Suprapubic skin (tissue), 4 donors: ENCODE measurements at regions not wholly inside any gene's neighbourhood (a gene's known extent, or its start where the extent isn't known, plus 50 kb on each side); places are given as distances from the start of the nearest gene placed in this dataset.

Experiments used
- DNase-seq, 2 donors: peaks; one replicate each; pipeline ENCODE4 v3.0.0-alpha.2; 2019; ENCODE audit warnings: low spot score in 2 of 2
- H3K27ac ChIP-seq: fragments of 200-600 bp; sonication (generic); one replicate; pipeline ENCODE4 v1.5.1; 2019
- H3K27me3 ChIP-seq: fragments of 200-600 bp; sonication (generic); one replicate; pipeline ENCODE4 v1.5.1; 2019
- H3K36me3 ChIP-seq: fragments of 200-600 bp; sonication (generic); one replicate; pipeline ENCODE4 v1.5.1; 2019
- H3K4me1 ChIP-seq: fragments of 200-600 bp; sonication (generic); one replicate; pipeline ENCODE4 v1.5.1; 2019
- H3K4me3 ChIP-seq: fragments of 200-600 bp; sonication (generic); one replicate; pipeline ENCODE4 v1.5.1; 2019; ENCODE audit warnings: mild to moderate bottlenecking
- H3K9me3 ChIP-seq: fragments of 200-600 bp; sonication (generic); one replicate; pipeline ENCODE4 v1.5.1; 2019
- EP300 ChIP-seq: sonication (generic); formaldehyde crosslinking; IDR thresholded peaks from one replicate; pipeline ENCODE4 v1.6.1; 2017; ENCODE audit warnings: antibody characterized with exemption
- POLR2A ChIP-seq, 2 donors: fragments of 450-650 bp; IDR thresholded peaks; one replicate each; pipeline ENCODE4 v1.6.1; 2017; ENCODE audit warnings: antibody characterized with exemption in 2 of 2, mild to moderate bottlenecking in 2 of 2, moderate library complexity in 2 of 2
- POLR2AphosphoS5 ChIP-seq, 3 donors: sonication (generic); formaldehyde crosslinking; IDR thresholded peaks; one replicate each; pipeline ENCODE4 v1.6.1; 2017; ENCODE audit warnings: antibody characterized with exemption in 3 of 3
- WGBS: methylation state at CpG from one replicate; pipeline ENCODE4 v1.1.5; 2018; 5-methylcytosine and 5-hydroxymethylcytosine counted together
- TF ChIP-seq, protein P1 (sequence below), 2 donors: fragments of 200-600 bp in 1 of 2; fragments of 450-650 bp in 1 of 2; sonication (generic) in 1 of 2; IDR thresholded peaks; one replicate each; pipeline ENCODE4 v1.5.1; 2016 to 2019; ENCODE audit warnings: antibody characterized with exemption in 2 of 2, mild to moderate bottlenecking in 1 of 2, moderate library complexity in 1 of 2

DNA sequence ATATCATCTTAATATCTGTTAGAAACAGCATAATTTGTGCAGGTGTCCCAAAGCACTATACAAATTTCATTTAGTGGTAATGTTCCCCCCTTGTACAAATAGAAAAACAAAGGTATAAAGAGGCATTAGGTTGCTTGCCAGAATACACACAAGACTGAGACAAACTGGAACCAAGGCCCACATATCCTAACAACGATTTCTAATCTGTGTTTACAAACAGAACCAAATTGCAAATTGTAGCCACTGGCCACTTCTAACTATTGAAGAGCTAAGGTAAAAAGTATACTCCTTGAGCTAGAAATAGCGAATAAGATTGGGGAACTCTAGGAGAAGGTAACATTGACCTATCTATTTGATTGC, 526.1 kb downstream of the KLF12 start:
- Histone ChIP-seq H3K4me1 (peaks cover 16% of the 10 kb centered on the region), H3K4me3 (no peak overlapping the region), H3K9me3 (no peaks in the 10 kb centered on the region), H3K27me3 (no peaks in the 10 kb centered on the region), H3K27ac (peak overlapping the region; percentile 26), H3K36me3 (no peaks in the 10 kb centered on the region)
- no peak for DNase-seq
- WGBS = 53% methylated on average over 2 of the region's 2 CpGs
- TF ChIP-seq POLR2AphosphoS5 (IDR thresholded peaks at IDR 0.05) = no peak
- TF ChIP-seq EP300 = no peak
- TF ChIP-seq, protein P1, sequence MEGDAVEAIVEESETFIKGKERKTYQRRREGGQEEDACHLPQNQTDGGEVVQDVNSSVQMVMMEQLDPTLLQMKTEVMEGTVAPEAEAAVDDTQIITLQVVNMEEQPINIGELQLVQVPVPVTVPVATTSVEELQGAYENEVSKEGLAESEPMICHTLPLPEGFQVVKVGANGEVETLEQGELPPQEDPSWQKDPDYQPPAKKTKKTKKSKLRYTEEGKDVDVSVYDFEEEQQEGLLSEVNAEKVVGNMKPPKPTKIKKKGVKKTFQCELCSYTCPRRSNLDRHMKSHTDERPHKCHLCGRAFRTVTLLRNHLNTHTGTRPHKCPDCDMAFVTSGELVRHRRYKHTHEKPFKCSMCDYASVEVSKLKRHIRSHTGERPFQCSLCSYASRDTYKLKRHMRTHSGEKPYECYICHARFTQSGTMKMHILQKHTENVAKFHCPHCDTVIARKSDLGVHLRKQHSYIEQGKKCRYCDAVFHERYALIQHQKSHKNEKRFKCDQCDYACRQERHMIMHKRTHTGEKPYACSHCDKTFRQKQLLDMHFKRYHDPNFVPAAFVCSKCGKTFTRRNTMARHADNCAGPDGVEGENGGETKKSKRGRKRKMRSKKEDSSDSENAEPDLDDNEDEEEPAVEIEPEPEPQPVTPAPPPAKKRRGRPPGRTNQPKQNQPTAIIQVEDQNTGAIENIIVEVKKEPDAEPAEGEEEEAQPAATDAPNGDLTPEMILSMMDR (IDR thresholded peaks at IDR 0.05) = no peak
- TF ChIP-seq POLR2A (IDR thresholded peaks at IDR 0.05) = no peak

DNA sequence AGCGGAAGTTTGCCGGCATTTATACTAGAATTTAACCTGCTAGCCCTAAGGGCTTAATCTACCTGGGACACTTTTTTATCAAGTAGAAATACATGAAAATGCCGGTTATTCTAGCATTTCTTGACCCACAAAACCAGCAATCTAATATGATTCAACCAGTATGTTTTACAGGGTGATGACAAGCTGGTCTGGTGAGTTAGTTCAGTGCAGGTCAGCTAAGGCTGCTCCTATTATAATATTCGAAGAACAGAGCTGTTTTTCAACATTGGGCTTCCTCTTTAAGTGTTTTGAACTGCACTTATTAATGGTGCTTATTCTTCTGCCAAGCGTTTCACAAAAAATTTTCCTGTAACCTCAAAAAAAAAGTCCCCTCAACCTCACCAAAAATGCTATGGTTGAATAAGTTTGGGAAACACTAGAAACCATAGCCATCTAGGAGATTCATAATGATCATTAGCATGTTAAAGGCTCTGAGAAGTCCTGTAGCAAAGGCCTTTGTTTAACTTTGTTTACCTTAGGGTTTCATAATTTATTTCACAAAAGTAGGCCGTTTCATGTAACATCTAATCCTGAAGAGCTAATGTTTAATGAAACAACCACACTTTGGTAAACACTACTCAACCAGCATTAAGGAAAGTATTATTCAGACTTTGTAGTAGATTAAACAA, 526.6 kb downstream of the KLF12 start:
- Histone ChIP-seq H3K36me3 (no peaks in the 10 kb centered on the region), H3K4me1 (peaks cover 16% of the 10 kb centered on the region), H3K27ac (peak overlapping the region; percentile 26), H3K27me3 (no peaks in the 10 kb centered on the region), H3K9me3 (no peaks in the 10 kb centered on the region), H3K4me3 (no peak overlapping the region)
- TF ChIP-seq POLR2A (IDR thresholded peaks at IDR 0.05) (no peak), EP300 (no peak), POLR2AphosphoS5 (IDR thresholded peaks at IDR 0.05) (no peak)
- TF ChIP-seq, protein P1 (IDR thresholded peaks at IDR 0.05) = no peak
- no peak for DNase-seq
- WGBS = 57% methylated on average over 6 of the region's 6 CpGs

DNA sequence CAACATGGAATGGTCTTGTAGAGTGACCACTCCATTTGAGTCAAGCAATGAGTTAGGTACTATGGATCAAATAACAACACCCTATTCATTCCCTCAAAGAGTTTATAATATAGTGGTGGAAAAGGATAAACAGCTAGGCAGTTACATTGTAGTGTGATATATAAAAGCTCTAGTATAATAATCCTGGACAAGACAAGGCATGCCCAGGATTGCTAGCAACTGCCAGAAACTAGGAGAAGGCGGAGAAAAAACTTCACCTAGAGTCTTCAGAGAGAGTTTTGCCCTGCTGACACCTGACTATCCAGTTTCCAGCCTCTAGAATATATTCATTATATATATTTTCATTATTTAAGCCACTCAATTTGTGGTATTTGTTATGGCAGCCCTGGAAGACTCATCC, 530.6 kb downstream of the KLF12 start:
- H3K4me3 ChIP-seq = no peak overlapping the region
- 50% methylated on average over 1 of the region's 1 CpG for WGBS

DNA sequence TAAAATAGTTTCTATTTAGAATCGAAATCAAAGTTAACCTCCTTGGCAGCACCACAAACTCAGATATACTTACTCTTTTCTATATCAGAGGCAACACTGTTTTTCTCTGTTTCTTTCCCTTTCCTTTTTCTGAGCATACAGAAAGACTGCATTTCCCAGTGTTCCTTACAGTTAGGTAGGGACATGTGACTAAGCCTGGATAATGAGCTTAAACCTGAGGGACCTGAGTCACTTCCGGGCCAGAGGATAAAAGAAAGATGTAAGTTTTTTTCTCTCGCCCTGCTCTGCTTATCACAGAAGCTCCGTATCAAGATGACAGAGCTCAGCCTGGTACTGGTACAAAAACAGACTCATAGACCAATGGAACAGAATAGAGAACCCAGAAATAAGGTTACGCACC, 531.9 kb downstream of the KLF12 start:
- peaks cover 6% of the 10 kb centered on the region for H3K4me1 ChIP-seq
- DNase-seq = no peak
- TF ChIP-seq, protein P1 (IDR thresholded peaks at IDR 0.05) = no peak
- no peak for TF ChIP-seq POLR2AphosphoS5 (IDR thresholded peaks at IDR 0.05)
- no peak for TF ChIP-seq EP300
- no peak for TF ChIP-seq POLR2A (IDR thresholded peaks at IDR 0.05)
- H3K9me3 ChIP-seq = no peaks in the 10 kb centered on the region
- no peak overlapping the region for H3K4me3 ChIP-seq
- H3K36me3 ChIP-seq = no peaks in the 10 kb centered on the region
- H3K27me3 ChIP-seq = no peaks in the 10 kb centered on the region
- H3K27ac ChIP-seq = no peak overlapping the region
- WGBS = 69% methylated on average over 5 of the region's 5 CpGs

More for the DNA sequence above, 530.6 kb downstream of the KLF12 start:
- peaks cover 12% of the 10 kb centered on the region for H3K4me1 ChIP-seq
- H3K9me3 ChIP-seq = no peaks in the 10 kb centered on the region
- no peak for DNase-seq
- H3K36me3 ChIP-seq = no peaks in the 10 kb centered on the region
- no peak overlapping the region for H3K27ac ChIP-seq
- TF ChIP-seq POLR2A (IDR thresholded peaks at IDR 0.05) (no peak), EP300 (no peak), POLR2AphosphoS5 (IDR thresholded peaks at IDR 0.05) (no peak)
- TF ChIP-seq, protein P1 (IDR thresholded peaks at IDR 0.05) = no peak
- H3K27me3 ChIP-seq = no peaks in the 10 kb centered on the region

DNA sequence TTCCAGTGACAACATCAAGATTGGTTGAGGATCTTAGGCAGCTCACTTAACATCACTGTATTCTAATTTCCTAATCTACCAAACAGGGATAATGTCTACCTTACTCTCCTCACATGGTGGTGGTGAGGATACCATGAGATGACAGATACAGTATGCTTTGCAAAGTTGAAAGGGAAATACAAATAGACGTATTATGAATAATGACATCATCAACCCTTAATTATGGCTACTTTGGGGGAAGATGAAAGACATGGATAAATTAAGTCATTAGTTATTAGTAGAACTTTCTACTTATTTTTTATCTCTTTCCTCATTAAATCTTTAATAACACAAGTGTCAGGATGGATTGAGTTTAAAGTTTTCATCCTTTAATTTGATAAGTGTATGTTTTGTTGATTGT, 532.5 kb downstream of the KLF12 start:
- no peak for DNase-seq
- 86% methylated on average over 1 of the region's 1 CpG for WGBS
- Histone ChIP-seq H3K4me1 (peaks cover under 1% of the 10 kb centered on the region), H3K27ac (no peak overlapping the region), H3K27me3 (no peaks in the 10 kb centered on the region), H3K4me3 (no peak overlapping the region), H3K9me3 (no peaks in the 10 kb centered on the region), H3K36me3 (no peaks in the 10 kb centered on the region)
- TF ChIP-seq POLR2AphosphoS5 (IDR thresholded peaks at IDR 0.05) (no peak), EP300 (no peak), POLR2A (IDR thresholded peaks at IDR 0.05) (no peak)
- TF ChIP-seq, protein P1 (IDR thresholded peaks at IDR 0.05) = no peak
